ENCODE measurements at regions not wholly inside any gene's neighbourhood (a gene's known extent, or its start where the extent isn't known, plus 50 kb on each side); places are given as distances from the start of the nearest gene placed in this dataset.

GRCh38 chr2:216576616-216577015 lies 56.6 kb upstream of the IGFBP2 start:
- no peak for DNase-seq

DNA sequence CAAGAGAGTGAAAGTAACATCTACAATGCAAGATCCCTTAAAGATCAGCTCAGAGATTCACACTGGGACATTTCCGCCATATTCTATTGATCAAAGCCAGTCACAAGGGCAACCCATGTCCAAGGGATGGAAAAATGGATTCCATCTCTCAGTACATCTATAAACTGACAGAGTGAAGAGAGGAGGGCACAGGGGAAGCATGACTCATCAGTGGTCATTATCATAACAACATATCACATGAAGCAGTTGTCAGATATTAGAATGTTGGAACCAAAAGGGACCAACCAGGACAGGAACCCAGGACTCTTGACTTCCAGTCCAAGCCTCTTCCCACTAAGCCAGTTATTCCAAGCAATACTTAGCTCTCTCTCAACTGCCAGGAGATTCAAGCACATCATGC lies 54.9 kb upstream of the IGFBP2 start:
- no peak for DNase-seq

- DNase-seq: no peak
Measured at GRCh38 chr2:216583147-216583546, 50.1 kb upstream of the IGFBP2 start.

Data from cerebellar nuclear complex (tissue), 1 donor.